ENCODE measurements at regions not wholly inside any gene's neighbourhood (a gene's known extent, or its start where the extent isn't known, plus 50 kb on each side); places are given as distances from the start of the nearest gene placed in this dataset.

GRCh38 chr18:76605341-76605929 lies 110.4 kb upstream of the ZNF516 start:
- TF ChIP-seq, protein P1, sequence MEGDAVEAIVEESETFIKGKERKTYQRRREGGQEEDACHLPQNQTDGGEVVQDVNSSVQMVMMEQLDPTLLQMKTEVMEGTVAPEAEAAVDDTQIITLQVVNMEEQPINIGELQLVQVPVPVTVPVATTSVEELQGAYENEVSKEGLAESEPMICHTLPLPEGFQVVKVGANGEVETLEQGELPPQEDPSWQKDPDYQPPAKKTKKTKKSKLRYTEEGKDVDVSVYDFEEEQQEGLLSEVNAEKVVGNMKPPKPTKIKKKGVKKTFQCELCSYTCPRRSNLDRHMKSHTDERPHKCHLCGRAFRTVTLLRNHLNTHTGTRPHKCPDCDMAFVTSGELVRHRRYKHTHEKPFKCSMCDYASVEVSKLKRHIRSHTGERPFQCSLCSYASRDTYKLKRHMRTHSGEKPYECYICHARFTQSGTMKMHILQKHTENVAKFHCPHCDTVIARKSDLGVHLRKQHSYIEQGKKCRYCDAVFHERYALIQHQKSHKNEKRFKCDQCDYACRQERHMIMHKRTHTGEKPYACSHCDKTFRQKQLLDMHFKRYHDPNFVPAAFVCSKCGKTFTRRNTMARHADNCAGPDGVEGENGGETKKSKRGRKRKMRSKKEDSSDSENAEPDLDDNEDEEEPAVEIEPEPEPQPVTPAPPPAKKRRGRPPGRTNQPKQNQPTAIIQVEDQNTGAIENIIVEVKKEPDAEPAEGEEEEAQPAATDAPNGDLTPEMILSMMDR (IDR thresholded peaks at IDR 0.05): no peak
- no peak for TF ChIP-seq POLR2A (IDR thresholded peaks at IDR 0.05)

Data from thyroid gland (tissue), 4 donors.